ENCODE measurements at regions not wholly inside any gene's neighbourhood (a gene's known extent, or its start where the extent isn't known, plus 50 kb on each side); places are given as distances from the start of the nearest gene placed in this dataset.
A peak's percentile ranks its signal among the peaks of the same experiment; 100 is the strongest.

DNA sequence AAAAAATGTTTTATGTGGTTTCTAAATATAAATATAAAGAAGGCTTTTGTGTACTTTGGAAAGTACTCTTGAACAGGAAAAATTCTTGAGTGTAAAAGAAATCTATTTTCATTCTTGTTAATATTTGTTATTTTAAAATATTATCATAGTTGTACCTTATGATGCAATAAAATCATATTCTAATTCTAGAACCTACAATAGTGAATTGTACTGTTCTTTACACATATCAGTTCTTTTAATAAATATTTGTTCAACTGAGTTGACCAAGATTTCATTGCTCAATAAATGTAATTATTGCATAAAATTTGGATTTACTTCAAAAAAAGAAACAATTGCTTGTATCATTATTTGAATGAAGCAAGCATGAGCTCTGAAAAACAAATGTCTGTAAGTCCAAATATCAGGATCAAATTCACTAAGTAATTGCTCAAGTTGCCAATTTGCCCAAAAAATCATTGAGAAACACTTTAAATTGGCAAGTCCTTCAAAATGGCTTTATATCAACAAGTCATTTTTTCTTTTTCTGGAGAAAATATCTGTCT is 191.6 kb upstream of the SLC16A7 start:
- DNase-seq (ENCODE audit: low read depth, low spot score) (no peak), ATAC-seq (no peak)
- Histone ChIP-seq H3K9me3 (ENCODE audit: control insufficient read depth, insufficient read depth, low read depth, low read length) (no peaks in the 10 kb centered on the region), H3K4me3 (ENCODE audit: low read depth in 2 of 2, low read length in 2 of 2) (no peak overlapping the region), H3K27me3 (ENCODE audit: control insufficient read depth, insufficient read depth, low read length) (no peaks in the 10 kb centered on the region), H3K4me1 (ENCODE audit: control insufficient read depth, insufficient read depth, low read length) (no peaks in the 10 kb centered on the region), H3K27ac (ENCODE audit: low read length) (no peak overlapping the region; the same call in 1 of the 2 replicates), H3K36me3 (ENCODE audit: control insufficient read depth, insufficient read depth, low read length) (no peaks in the 10 kb centered on the region)
- POLR2A ChIA-PET: no interaction called here
- in situ Hi-C loops (cut with HindIII; ENCODE audit: low pct_unique_long_range_greater_than_20kb, low sequenced_read_pairs): no loop called here
- CTCF ChIA-PET: interaction anchor here (0.6 kb wide), 1 partner anchor 540 kb away, joined by 3 read pairs; no protein-coding TSS in a partner anchor
- intact Hi-C loops (cut with micrococcal nuclease; ENCODE audit: unreplicated experiment): loop anchor here (10.0 kb wide), 1 partner anchor 1091 kb away; no protein-coding TSS in a partner anchor
- no peak for TF ChIP-seq POLR2AphosphoS5 (IDR thresholded peaks at IDR 0.05; ENCODE audit: low read depth, low read length)
- no peak for TF ChIP-seq CTCF (IDR thresholded peaks at IDR 0.05)
- no peak for TF ChIP-seq TCF7L2 (IDR thresholded peaks at IDR 0.05; ENCODE audit: low read depth, low read length)
- no peak for TF ChIP-seq SIN3A (IDR thresholded peaks at IDR 0.05; ENCODE audit: borderline replicate concordance, insufficient read depth, low read depth, low read length)
- TF ChIP-seq, protein P1, sequence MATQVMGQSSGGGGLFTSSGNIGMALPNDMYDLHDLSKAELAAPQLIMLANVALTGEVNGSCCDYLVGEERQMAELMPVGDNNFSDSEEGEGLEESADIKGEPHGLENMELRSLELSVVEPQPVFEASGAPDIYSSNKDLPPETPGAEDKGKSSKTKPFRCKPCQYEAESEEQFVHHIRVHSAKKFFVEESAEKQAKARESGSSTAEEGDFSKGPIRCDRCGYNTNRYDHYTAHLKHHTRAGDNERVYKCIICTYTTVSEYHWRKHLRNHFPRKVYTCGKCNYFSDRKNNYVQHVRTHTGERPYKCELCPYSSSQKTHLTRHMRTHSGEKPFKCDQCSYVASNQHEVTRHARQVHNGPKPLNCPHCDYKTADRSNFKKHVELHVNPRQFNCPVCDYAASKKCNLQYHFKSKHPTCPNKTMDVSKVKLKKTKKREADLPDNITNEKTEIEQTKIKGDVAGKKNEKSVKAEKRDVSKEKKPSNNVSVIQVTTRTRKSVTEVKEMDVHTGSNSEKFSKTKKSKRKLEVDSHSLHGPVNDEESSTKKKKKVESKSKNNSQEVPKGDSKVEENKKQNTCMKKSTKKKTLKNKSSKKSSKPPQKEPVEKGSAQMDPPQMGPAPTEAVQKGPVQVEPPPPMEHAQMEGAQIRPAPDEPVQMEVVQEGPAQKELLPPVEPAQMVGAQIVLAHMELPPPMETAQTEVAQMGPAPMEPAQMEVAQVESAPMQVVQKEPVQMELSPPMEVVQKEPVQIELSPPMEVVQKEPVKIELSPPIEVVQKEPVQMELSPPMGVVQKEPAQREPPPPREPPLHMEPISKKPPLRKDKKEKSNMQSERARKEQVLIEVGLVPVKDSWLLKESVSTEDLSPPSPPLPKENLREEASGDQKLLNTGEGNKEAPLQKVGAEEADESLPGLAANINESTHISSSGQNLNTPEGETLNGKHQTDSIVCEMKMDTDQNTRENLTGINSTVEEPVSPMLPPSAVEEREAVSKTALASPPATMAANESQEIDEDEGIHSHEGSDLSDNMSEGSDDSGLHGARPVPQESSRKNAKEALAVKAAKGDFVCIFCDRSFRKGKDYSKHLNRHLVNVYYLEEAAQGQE (IDR thresholded peaks at IDR 0.05; ENCODE audit: insufficient read depth in 1 of 2, low read depth in 2 of 2, low read length in 1 of 2): no peak
- BruUV-seq (replicated peaks): no TSS peak

GRCh38 chr12:59403259-59403932 is 192.4 kb upstream of the SLC16A7 start:
- DNase-seq (ENCODE audit: low read depth, low spot score): peak; percentile 52
- no peak overlapping the region for H3K4me3 ChIP-seq (ENCODE audit: low read depth in 2 of 2, low read length in 2 of 2)
- no peaks in the 10 kb centered on the region for H3K27me3 ChIP-seq (ENCODE audit: control insufficient read depth, insufficient read depth, low read length)
- no peak overlapping the region; the same call in 1 of the 2 replicates for H3K27ac ChIP-seq (ENCODE audit: low read length)
- ChIA-PET CTCF (no interaction called here), POLR2A (no interaction called here)
- no peaks in the 10 kb centered on the region for H3K9me3 ChIP-seq (ENCODE audit: control insufficient read depth, insufficient read depth, low read depth, low read length)
- no TSS peak for BruUV-seq (replicated peaks)
- H3K36me3 ChIP-seq (ENCODE audit: control insufficient read depth, insufficient read depth, low read length): no peaks in the 10 kb centered on the region
- H3K4me1 ChIP-seq (ENCODE audit: control insufficient read depth, insufficient read depth, low read length): no peaks in the 10 kb centered on the region
- intact Hi-C loops (cut with micrococcal nuclease; ENCODE audit: unreplicated experiment) (loop anchor here (2.0 to 10.0 kb wide), 2 partner anchors 405 to 1091 kb away; no protein-coding TSS in a partner anchor), in situ Hi-C loops (cut with HindIII; ENCODE audit: low pct_unique_long_range_greater_than_20kb, low sequenced_read_pairs) (no loop called here)
- ATAC-seq: peak; percentile 83; the same call in 1 of the 2 replicates
- no peak for TF ChIP-seq TCF7L2 (IDR thresholded peaks at IDR 0.05; ENCODE audit: low read depth, low read length)
- peak; percentile 84 for TF ChIP-seq CTCF (IDR thresholded peaks at IDR 0.05)
